SU-DHL-6 (cell line): ENCODE measurements at regions not wholly inside any gene's neighbourhood (a gene's known extent, or its start where the extent isn't known, plus 50 kb on each side); places are given as distances from the start of the nearest gene placed in this dataset.

Experiments used
- H2AFZ ChIP-seq: fragments of 200-600 bp; sonication (generic); 2 replicates; pipeline ENCODE4 v1.6.1; 2014; ENCODE audit warnings: low read depth, mild to moderate bottlenecking, moderate library complexity, mixed read lengths, antibody characterized with exemption, low read length; ENCODE audit not compliant: severe bottlenecking
- H3F3A ChIP-seq: fragments of 200-600 bp; shearing (Covaris generic); 2 replicates; pipeline ENCODE4 v1.6.0; 2016; ENCODE audit warnings: antibody characterized with exemption, mild to moderate bottlenecking; ENCODE audit not compliant: insufficient read depth
- H3K27ac ChIP-seq: fragments of 200-600 bp; sonication (generic); 2 replicates; pipeline ENCODE4 v1.5.1; 2016; ENCODE audit warnings: low read depth, mild to moderate bottlenecking, low read length, moderate library complexity, mixed read lengths
- H3K27me3 ChIP-seq: fragments of 200-600 bp; sonication (generic), shearing (Covaris generic); 2 replicates; pipeline ENCODE4 v1.6.0; 2014; ENCODE audit warnings: mild to moderate bottlenecking, low read length
- H3K36me3 ChIP-seq: fragments of 200-600 bp; sonication (generic); 2 replicates; pipeline ENCODE4 v1.6.1; 2014; ENCODE audit warnings: mild to moderate bottlenecking, low read length, mixed read lengths
- H3K4me2 ChIP-seq: fragments of 300-600, 200-600 bp; shearing (Covaris generic), sonication (generic); 2 replicates; pipeline ENCODE4 v1.6.0; 2014; ENCODE audit warnings: low read length, low read depth, mild to moderate bottlenecking; ENCODE audit not compliant: poor library complexity, severe bottlenecking
- H3K4me3 ChIP-seq: fragments of 200-600 bp; sonication (generic); 2 replicates; pipeline ENCODE4 v1.5.1; 2014; ENCODE audit warnings: antibody characterized with exemption, low read length, mild to moderate bottlenecking, mixed read lengths; ENCODE audit not compliant: insufficient read depth, poor library complexity, severe bottlenecking
- H3K79me2 ChIP-seq: fragments of 200-600 bp; sonication (generic); 2 replicates; pipeline ENCODE4 v1.6.1; 2014; ENCODE audit warnings: mild to moderate bottlenecking, low read length, moderate library complexity; ENCODE audit not compliant: insufficient read depth
- H3K9ac ChIP-seq: fragments of 200-600 bp; sonication (generic); 2 replicates; pipeline ENCODE4 v1.7.0; 2014; ENCODE audit warnings: mild to moderate bottlenecking, low read length
- H3K9me2 ChIP-seq: fragments of 200-600 bp; sonication (generic); replicated peaks from 2 replicates; pipeline ENCODE4 v1.6.1; 2014; ENCODE audit warnings: low read length; ENCODE audit not compliant: insufficient read depth
- H3K9me3 ChIP-seq: fragments of 200-600 bp; sonication (generic); 2 replicates; pipeline ENCODE4 v1.6.1; 2014; ENCODE audit warnings: low read length, mixed read lengths; ENCODE audit not compliant: insufficient read depth
- H4K20me1 ChIP-seq: fragments of 200-600 bp; sonication (generic); 2 replicates; pipeline ENCODE4 v1.6.1; 2014; ENCODE audit warnings: low read depth, mild to moderate bottlenecking, antibody characterized with exemption, low read length, moderate library complexity, mixed read lengths
- CTCF ChIP-seq: fragments of 200-600 bp; sonication (generic); IDR thresholded peaks from one replicate; pipeline ENCODE4 v1.5.1; 2017; ENCODE audit warnings: antibody characterized with exemption, mild to moderate bottlenecking, low read length, moderate library complexity; ENCODE audit not compliant: insufficient read depth, poor library complexity, severe bottlenecking
- EZH2phosphoT487 ChIP-seq: fragments of 200-600 bp; sonication (generic), shearing (Covaris generic); conservative IDR thresholded peaks from 2 replicates; pipeline ENCODE4 v1.6.1; 2018; ENCODE audit warnings: mild to moderate bottlenecking, antibody characterized with exemption, low read length, moderate library complexity, mixed read lengths

- H3F3A ChIP-seq: no peaks in the 10 kb centered on the region
- H3K9me2 ChIP-seq: no peaks in the 10 kb centered on the region
- H3K9ac ChIP-seq: no peak overlapping the region
- H3K79me2 ChIP-seq: no peaks in the 10 kb centered on the region
- no peaks in the 10 kb centered on the region for H4K20me1 ChIP-seq
- no peaks in the 10 kb centered on the region for H3K36me3 ChIP-seq
- no peak overlapping the region for H2AFZ ChIP-seq
- no peak overlapping the region for H3K4me3 ChIP-seq
- H3K27me3 ChIP-seq: no peaks in the 10 kb centered on the region
- H3K4me2 ChIP-seq: no peak overlapping the region
- TF ChIP-seq EZH2phosphoT487 (no peak), CTCF (no peak)
- H3K9me3 ChIP-seq: no peaks in the 10 kb centered on the region
- H3K27ac ChIP-seq: no peak overlapping the region
Measured at GRCh38 chr5:159450417-159450816, 120.1 kb upstream of the IL12B start.

GRCh38 chr5:159451197-159452052 is 121.1 kb upstream of the IL12B start:
- no peaks in the 10 kb centered on the region for H3K27me3 ChIP-seq
- no peaks in the 10 kb centered on the region for H4K20me1 ChIP-seq
- H3F3A ChIP-seq: no peaks in the 10 kb centered on the region
- no peak overlapping the region for H3K9ac ChIP-seq
- no peaks in the 10 kb centered on the region for H3K36me3 ChIP-seq
- no peaks in the 10 kb centered on the region for H3K79me2 ChIP-seq
- no peak overlapping the region for H3K4me2 ChIP-seq
- no peak overlapping the region for H2AFZ ChIP-seq
- H3K9me3 ChIP-seq: no peaks in the 10 kb centered on the region
- TF ChIP-seq EZH2phosphoT487 (no peak), CTCF (no peak)
- H3K4me3 ChIP-seq: no peak overlapping the region
- H3K9me2 ChIP-seq: no peaks in the 10 kb centered on the region
- H3K27ac ChIP-seq: no peak overlapping the region

- Histone ChIP-seq H3K9ac (no peak overlapping the region), H3K4me2 (no peak overlapping the region), H3K9me2 (no peaks in the 10 kb centered on the region), H4K20me1 (no peaks in the 10 kb centered on the region), H3K4me3 (no peak overlapping the region), H2AFZ (no peak overlapping the region), H3K36me3 (no peaks in the 10 kb centered on the region), H3F3A (no peaks in the 10 kb centered on the region), H3K9me3 (no peaks in the 10 kb centered on the region), H3K27ac (no peak overlapping the region), H3K27me3 (no peaks in the 10 kb centered on the region), H3K79me2 (no peaks in the 10 kb centered on the region)
- no peak for TF ChIP-seq EZH2phosphoT487
- no peak for TF ChIP-seq CTCF
Measured at GRCh38 chr5:159452480-159453167, 122.3 kb upstream of the IL12B start.
